ENCODE measurements at regions not wholly inside any gene's neighbourhood (a gene's known extent, or its start where the extent isn't known, plus 50 kb on each side); places are given as distances from the start of the nearest gene placed in this dataset.

- TF ChIP-seq, protein P1, sequence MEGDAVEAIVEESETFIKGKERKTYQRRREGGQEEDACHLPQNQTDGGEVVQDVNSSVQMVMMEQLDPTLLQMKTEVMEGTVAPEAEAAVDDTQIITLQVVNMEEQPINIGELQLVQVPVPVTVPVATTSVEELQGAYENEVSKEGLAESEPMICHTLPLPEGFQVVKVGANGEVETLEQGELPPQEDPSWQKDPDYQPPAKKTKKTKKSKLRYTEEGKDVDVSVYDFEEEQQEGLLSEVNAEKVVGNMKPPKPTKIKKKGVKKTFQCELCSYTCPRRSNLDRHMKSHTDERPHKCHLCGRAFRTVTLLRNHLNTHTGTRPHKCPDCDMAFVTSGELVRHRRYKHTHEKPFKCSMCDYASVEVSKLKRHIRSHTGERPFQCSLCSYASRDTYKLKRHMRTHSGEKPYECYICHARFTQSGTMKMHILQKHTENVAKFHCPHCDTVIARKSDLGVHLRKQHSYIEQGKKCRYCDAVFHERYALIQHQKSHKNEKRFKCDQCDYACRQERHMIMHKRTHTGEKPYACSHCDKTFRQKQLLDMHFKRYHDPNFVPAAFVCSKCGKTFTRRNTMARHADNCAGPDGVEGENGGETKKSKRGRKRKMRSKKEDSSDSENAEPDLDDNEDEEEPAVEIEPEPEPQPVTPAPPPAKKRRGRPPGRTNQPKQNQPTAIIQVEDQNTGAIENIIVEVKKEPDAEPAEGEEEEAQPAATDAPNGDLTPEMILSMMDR (IDR thresholded peaks at IDR 0.05; ENCODE audit: borderline replicate concordance, control extremely low read depth, extremely low read depth, insufficient read depth, missing control alignments) = no peak
- in situ Hi-C loops (cut with MboI; ENCODE audit: low sequenced_read_pairs, unreplicated experiment) = no loop called here
- no peak for DNase-seq (ENCODE audit: low spot score)
Measured at GRCh38 chr15:96408591-96409183, 78.2 kb downstream of the NR2F2 start.

DNA sequence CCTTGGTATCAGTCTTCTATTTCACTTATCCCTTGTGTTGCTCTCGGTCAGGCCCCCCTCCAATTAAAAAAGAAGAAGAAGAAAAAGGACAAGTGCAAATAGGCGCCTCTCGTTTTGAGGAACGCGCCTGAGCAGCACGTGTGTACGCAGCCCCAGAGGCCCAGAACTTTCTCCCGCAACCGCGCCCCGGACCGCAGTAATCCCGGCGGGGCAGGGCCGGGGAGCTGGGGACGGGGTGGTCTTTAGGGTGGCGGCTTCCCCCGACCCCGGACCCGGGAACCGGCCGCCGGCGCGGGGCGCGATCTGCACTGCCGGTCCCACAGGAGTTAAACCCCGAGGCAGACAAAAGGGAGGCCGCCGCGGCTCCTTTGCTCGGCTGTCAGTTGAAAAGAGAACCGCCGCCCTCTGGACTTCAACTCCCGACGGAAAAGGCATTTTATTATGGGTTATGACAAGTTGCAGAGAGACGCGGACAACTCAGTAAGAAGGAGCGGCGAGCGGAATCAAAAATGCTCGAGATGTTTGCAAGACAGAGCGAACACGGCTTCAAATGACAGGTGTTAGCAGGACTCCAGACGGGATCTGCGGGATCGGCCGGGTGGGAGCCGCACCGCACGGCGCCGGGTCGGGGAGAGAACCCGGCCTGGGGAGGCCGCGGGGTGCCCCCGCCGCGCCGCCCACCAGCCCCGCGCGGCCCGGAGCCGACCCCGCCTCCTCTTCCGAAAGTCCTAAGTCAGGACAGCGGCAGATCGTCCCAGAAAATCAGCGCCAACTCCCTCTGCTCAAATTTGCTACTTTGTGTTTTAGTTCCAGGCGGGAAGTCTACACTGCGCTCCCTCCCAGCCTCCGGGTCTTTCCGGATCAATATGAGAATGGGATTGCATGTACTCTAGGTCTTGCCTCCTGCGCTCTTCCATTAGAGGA lies 79.0 kb downstream of the NR2F2 start:
- in situ Hi-C loops (cut with MboI; ENCODE audit: low sequenced_read_pairs, unreplicated experiment) = no loop called here
- no peak for DNase-seq (ENCODE audit: low spot score)

DNA sequence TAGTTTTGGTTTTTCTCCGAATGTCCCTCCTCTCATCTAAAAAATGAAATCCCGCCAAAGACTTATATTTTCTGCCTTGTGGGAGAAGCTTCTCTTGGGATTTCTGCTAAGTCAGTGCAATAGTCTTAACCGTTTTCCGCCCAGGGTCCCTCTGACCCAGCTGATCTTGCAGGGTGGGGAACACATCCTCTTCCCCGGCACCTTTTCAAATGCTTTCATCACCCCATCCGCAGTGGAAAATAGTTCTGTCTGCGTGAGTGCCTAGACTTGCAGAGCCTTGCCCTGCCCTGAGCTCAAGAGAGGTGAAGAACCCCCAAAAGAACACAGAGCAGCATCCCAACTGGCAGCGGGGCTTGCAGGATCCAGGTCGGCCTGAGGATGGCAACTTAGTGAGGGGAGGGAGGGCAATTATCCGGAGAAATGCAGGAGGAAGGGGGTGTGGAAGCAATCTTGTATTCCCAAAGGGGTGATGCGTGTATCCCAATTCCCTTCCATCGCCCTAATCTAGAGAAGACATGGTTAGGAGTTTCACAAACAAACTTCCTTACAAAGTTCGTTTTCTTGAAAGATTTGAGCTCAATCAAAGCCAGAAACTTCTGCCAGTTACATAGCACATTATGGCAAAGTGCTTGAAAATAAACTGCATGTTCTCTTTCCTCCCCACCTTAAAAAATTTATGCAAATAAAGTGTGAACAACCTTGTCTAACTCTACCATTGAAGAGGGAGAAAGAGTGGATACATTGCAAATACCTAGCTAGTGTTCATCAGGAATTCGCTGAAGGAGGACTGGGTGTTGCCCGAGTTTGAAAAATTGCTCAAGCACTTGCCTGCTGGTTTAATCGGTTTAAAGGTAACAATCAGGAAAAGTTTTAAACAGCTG lies 79.9 kb downstream of the NR2F2 start:
- TF ChIP-seq, protein P1 (IDR thresholded peaks at IDR 0.05; ENCODE audit: borderline replicate concordance, control extremely low read depth, extremely low read depth, insufficient read depth, missing control alignments) = no peak
- DNase-seq (ENCODE audit: low spot score) = no peak
- in situ Hi-C loops (cut with MboI; ENCODE audit: low sequenced_read_pairs, unreplicated experiment) = no loop called here

More for the DNA sequence above, 79.0 kb downstream of the NR2F2 start:
- TF ChIP-seq, protein P1 (IDR thresholded peaks at IDR 0.05; ENCODE audit: borderline replicate concordance, control extremely low read depth, extremely low read depth, insufficient read depth, missing control alignments) = no peak

- TF ChIP-seq, protein P1 (IDR thresholded peaks at IDR 0.05; ENCODE audit: borderline replicate concordance, control extremely low read depth, extremely low read depth, insufficient read depth, missing control alignments) = no peak
- in situ Hi-C loops (cut with MboI; ENCODE audit: low sequenced_read_pairs, unreplicated experiment) = no loop called here
- DNase-seq (ENCODE audit: low spot score) = no peak
Measured at GRCh38 chr15:96411056-96412031, 80.8 kb downstream of the NR2F2 start.

DNA sequence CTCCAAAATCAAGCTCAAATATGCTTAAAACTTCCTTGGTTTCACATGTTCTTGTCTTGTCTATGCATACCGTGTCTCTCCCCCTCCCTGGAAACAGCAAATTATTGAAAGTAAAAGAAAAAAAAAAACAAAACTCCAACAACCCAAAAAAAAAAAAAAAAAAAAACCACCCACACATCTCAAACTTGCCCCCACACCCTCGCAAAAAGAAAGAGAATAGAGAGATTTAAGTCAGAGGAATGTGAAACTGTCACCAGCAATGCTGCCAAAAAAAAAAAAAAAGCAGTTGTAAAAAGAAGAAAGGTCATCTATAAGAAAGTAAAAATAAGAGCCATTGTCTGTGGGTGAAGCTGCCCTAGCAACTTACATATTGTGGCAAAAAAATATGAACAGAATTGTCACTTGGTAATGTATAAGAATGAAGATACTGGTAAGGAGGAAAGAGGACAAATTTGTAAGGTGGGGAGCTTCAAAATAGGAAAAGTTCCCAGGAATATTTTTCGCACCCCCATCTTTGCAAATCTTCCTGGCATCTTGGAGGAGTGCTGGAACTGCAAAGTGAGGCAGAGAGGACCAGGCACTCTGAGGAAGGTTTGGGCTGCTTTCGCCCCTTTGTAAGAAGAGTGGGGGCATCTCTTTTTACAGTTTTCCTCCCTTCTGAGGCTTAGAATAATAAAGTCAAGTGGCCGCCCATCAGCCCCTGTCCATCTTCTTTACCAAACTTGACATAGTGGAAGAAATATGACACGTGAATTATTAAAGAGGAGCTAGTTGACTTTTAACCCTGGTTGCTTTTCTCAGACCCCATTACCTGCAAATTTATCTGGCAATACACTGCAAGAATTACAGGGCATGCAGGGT lies 81.8 kb downstream of the NR2F2 start:
- TF ChIP-seq, protein P1 (IDR thresholded peaks at IDR 0.05; ENCODE audit: borderline replicate concordance, control extremely low read depth, extremely low read depth, insufficient read depth, missing control alignments) = no peak
- no peak for DNase-seq (ENCODE audit: low spot score)
- in situ Hi-C loops (cut with MboI; ENCODE audit: low sequenced_read_pairs, unreplicated experiment) = no loop called here

Data from GM13976 (cell line).